ENCODE measurements at regions not wholly inside any gene's neighbourhood (a gene's known extent, or its start where the extent isn't known, plus 50 kb on each side); places are given as distances from the start of the nearest gene placed in this dataset.

DNA sequence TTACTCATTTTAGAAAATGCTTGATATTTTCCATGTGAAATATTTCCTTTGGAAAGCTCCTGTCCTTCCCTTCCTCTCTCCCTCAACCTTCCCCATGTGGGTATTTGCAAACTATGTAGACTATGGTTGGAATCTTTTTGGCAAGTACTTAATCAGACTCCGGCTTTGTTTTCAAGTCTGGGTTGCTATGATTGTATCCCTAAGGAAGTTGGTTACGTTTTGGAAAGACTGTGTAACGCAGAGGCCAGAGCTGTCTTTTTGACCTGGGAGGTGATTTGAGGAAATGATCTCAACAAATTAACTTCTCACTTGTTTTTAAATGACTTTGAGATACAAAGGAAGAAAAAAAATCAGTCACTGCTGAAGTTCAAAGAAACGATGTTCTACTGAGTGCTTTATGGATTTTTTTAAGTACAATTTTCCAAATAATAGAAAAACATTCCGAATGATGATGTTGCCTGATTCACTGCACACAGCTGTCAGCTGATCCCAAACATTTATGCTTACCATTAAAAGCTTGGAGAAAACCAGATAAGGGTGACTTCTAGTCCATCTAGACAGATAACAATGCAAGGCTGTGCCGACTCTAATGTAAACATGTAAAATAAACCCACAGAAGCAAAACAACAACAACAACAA, 145.5 kb upstream of the CELF2 start:
- TF ChIP-seq RAD21 (IDR thresholded peaks at IDR 0.05; ENCODE audit: low read depth) (no peak), CEBPB (IDR thresholded peaks at IDR 0.05) (no peak), YY1 (IDR thresholded peaks at IDR 0.05; ENCODE audit: low read depth) (no peak), FOXM1 (IDR thresholded peaks at IDR 0.05; ENCODE audit: borderline replicate concordance, low read depth) (no peak), CREB1 (IDR thresholded peaks at IDR 0.05; ENCODE audit: low read depth) (no peak), TCF12 (IDR thresholded peaks at IDR 0.05; ENCODE audit: low read depth) (no peak), ZBTB7A (IDR thresholded peaks at IDR 0.05; ENCODE audit: low read depth) (no peak), EP300 (IDR thresholded peaks at IDR 0.05; ENCODE audit: borderline replicate concordance) (no peak), TAF1 (IDR thresholded peaks at IDR 0.05; ENCODE audit: low read depth) (no peak), NFIC (IDR thresholded peaks at IDR 0.05) (no peak)
- TF ChIP-seq, protein P1, sequence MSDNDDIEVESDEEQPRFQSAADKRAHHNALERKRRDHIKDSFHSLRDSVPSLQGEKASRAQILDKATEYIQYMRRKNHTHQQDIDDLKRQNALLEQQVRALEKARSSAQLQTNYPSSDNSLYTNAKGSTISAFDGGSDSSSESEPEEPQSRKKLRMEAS (IDR thresholded peaks at IDR 0.05): no peak
- TF ChIP-seq, protein P2, sequence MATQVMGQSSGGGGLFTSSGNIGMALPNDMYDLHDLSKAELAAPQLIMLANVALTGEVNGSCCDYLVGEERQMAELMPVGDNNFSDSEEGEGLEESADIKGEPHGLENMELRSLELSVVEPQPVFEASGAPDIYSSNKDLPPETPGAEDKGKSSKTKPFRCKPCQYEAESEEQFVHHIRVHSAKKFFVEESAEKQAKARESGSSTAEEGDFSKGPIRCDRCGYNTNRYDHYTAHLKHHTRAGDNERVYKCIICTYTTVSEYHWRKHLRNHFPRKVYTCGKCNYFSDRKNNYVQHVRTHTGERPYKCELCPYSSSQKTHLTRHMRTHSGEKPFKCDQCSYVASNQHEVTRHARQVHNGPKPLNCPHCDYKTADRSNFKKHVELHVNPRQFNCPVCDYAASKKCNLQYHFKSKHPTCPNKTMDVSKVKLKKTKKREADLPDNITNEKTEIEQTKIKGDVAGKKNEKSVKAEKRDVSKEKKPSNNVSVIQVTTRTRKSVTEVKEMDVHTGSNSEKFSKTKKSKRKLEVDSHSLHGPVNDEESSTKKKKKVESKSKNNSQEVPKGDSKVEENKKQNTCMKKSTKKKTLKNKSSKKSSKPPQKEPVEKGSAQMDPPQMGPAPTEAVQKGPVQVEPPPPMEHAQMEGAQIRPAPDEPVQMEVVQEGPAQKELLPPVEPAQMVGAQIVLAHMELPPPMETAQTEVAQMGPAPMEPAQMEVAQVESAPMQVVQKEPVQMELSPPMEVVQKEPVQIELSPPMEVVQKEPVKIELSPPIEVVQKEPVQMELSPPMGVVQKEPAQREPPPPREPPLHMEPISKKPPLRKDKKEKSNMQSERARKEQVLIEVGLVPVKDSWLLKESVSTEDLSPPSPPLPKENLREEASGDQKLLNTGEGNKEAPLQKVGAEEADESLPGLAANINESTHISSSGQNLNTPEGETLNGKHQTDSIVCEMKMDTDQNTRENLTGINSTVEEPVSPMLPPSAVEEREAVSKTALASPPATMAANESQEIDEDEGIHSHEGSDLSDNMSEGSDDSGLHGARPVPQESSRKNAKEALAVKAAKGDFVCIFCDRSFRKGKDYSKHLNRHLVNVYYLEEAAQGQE (IDR thresholded peaks at IDR 0.05; ENCODE audit: low read depth): no peak
- TF ChIP-seq, protein P3, sequence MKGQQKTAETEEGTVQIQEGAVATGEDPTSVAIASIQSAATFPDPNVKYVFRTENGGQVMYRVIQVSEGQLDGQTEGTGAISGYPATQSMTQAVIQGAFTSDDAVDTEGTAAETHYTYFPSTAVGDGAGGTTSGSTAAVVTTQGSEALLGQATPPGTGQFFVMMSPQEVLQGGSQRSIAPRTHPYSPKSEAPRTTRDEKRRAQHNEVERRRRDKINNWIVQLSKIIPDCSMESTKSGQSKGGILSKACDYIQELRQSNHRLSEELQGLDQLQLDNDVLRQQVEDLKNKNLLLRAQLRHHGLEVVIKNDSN (IDR thresholded peaks at IDR 0.05): no peak
